MM.1S (cell line): ENCODE measurements at regions not wholly inside any gene's neighbourhood (a gene's known extent, or its start where the extent isn't known, plus 50 kb on each side); places are given as distances from the start of the nearest gene placed in this dataset.

Experiments used
- DNase-seq: peaks from one replicate; pipeline ENCODE4 v3.0.0-alpha.2; 2015
- H2AFZ ChIP-seq: fragments of 300-600 bp; sonication (generic); 2 replicates; pipeline ENCODE4 v1.6.0; 2016; ENCODE audit warnings: antibody characterized with exemption, low read length
- H3F3A ChIP-seq: fragments of 300-600 bp; sonication (generic); 2 replicates; pipeline ENCODE4 v1.6.1; 2016; ENCODE audit warnings: mild to moderate bottlenecking, antibody characterized with exemption, low read length, moderate library complexity, mixed read lengths; ENCODE audit not compliant: insufficient read depth
- H3K27ac ChIP-seq: fragments of 300-600 bp; sonication (generic); 2 replicates; pipeline ENCODE4 v1.5.1; 2016; ENCODE audit warnings: mild to moderate bottlenecking, low read length
- H3K27me3 ChIP-seq: fragments of 300-600 bp; sonication (generic); replicated peaks from 2 replicates; pipeline ENCODE4 v1.6.0; 2016; ENCODE audit warnings: low read length; ENCODE audit not compliant: insufficient read depth
- H3K36me3 ChIP-seq: fragments of 300-600 bp; sonication (generic); replicated peaks from 2 replicates; pipeline ENCODE4 v1.6.1; 2016; ENCODE audit warnings: mild to moderate bottlenecking, low read length, mixed read lengths; ENCODE audit not compliant: insufficient read depth
- H3K4me1 ChIP-seq: fragments of 300-600 bp; sonication (generic); 2 replicates; pipeline ENCODE4 v1.6.1; 2016; ENCODE audit warnings: low read length, mixed read lengths
- H3K4me2 ChIP-seq: fragments of 300-600 bp; sonication (generic); 2 replicates; pipeline ENCODE4 v1.6.0; 2016; ENCODE audit warnings: low read depth, low read length
- H3K4me3 ChIP-seq: fragments of 300-600 bp; sonication (generic); 2 replicates; pipeline ENCODE4 v1.5.1; 2016; ENCODE audit warnings: low read length, mixed read lengths
- H3K79me2 ChIP-seq: fragments of 300-600 bp; sonication (generic); 2 replicates; pipeline ENCODE4 v1.6.1; 2016; ENCODE audit warnings: mixed run types, low read length, mixed read lengths
- H3K9ac ChIP-seq: fragments of 300-600 bp; sonication (generic); 2 replicates; pipeline ENCODE4 v1.6.1; 2016; ENCODE audit warnings: low read length, mixed read lengths
- H3K9me2 ChIP-seq: fragments of 300-600 bp; sonication (generic); replicated peaks from 2 replicates; pipeline ENCODE4 v1.6.1; 2016; ENCODE audit warnings: mild to moderate bottlenecking, low read length, mixed read lengths; ENCODE audit not compliant: insufficient read depth
- H3K9me3 ChIP-seq: fragments of 300-600 bp; sonication (generic); replicated peaks from 2 replicates; pipeline ENCODE4 v1.6.1; 2016; ENCODE audit warnings: mild to moderate bottlenecking, low read length, mixed read lengths; ENCODE audit not compliant: insufficient read depth
- H4K20me1 ChIP-seq: fragments of 300-600 bp; sonication (generic); 2 replicates; pipeline ENCODE4 v1.6.1; 2016; ENCODE audit warnings: mild to moderate bottlenecking, low read length, moderate library complexity, mixed read lengths; ENCODE audit not compliant: insufficient read depth
- EZH2 ChIP-seq: fragments of 300-600 bp; sonication (generic); optimal IDR thresholded peaks from 2 replicates; pipeline ENCODE3; 2017; ENCODE audit warnings: low read depth, mild to moderate bottlenecking, antibody characterized with exemption, low read length, mixed read lengths
- EZH2phosphoT487 ChIP-seq: fragments of 300-600 bp; sonication (generic); IDR thresholded peaks from 2 replicates; pipeline ENCODE4 v1.6.1; 2018; ENCODE audit warnings: antibody characterized with exemption, low read length
- TF ChIP-seq, protein P1 (sequence below): fragments of 300-600 bp; sonication (generic); IDR thresholded peaks from 2 replicates; pipeline ENCODE4 v1.5.1; 2016; ENCODE audit warnings: antibody characterized with exemption, low read length, mixed read lengths

DNA sequence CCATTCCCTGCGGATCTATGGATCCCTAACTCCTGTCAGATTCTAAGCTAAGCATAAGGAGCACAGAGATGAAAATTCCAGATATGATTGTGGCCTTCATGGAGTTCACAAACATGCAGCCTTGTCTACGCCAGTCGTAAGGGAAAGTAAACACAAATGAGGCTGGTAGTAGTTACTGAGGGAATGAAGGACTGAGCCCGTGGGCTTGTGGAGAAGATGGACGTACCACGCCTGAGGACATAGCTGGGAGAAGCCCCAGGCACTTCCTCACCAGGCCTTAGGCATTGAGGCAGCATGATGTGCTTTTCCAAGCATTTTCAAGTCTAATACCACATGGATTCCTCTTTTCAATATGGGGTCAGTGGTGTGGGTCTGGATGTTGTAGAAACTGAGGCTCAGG lies 515.2 kb downstream of the BCL11B start:
- no peaks in the 10 kb centered on the region for H3K9me2 ChIP-seq
- H4K20me1 ChIP-seq, result no peaks in the 10 kb centered on the region
- H3K4me2 ChIP-seq, result no peak overlapping the region
- H3K79me2 ChIP-seq, result no peaks in the 10 kb centered on the region
- H3K4me3 ChIP-seq, result no peak overlapping the region
- no peaks in the 10 kb centered on the region for H3K36me3 ChIP-seq
- DNase-seq, result no peak
- H3K4me1 ChIP-seq, result no peaks in the 10 kb centered on the region
- no peak overlapping the region for H2AFZ ChIP-seq
- TF ChIP-seq EZH2, result no peak
- TF ChIP-seq EZH2phosphoT487, result no peak
- TF ChIP-seq, protein P1, sequence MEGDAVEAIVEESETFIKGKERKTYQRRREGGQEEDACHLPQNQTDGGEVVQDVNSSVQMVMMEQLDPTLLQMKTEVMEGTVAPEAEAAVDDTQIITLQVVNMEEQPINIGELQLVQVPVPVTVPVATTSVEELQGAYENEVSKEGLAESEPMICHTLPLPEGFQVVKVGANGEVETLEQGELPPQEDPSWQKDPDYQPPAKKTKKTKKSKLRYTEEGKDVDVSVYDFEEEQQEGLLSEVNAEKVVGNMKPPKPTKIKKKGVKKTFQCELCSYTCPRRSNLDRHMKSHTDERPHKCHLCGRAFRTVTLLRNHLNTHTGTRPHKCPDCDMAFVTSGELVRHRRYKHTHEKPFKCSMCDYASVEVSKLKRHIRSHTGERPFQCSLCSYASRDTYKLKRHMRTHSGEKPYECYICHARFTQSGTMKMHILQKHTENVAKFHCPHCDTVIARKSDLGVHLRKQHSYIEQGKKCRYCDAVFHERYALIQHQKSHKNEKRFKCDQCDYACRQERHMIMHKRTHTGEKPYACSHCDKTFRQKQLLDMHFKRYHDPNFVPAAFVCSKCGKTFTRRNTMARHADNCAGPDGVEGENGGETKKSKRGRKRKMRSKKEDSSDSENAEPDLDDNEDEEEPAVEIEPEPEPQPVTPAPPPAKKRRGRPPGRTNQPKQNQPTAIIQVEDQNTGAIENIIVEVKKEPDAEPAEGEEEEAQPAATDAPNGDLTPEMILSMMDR, result no peak
- no peaks in the 10 kb centered on the region for H3F3A ChIP-seq
- no peak overlapping the region for H3K27ac ChIP-seq
- no peaks in the 10 kb centered on the region for H3K9me3 ChIP-seq
- no peaks in the 10 kb centered on the region for H3K27me3 ChIP-seq
- H3K9ac ChIP-seq, result no peak overlapping the region

- Histone ChIP-seq H2AFZ (no peak overlapping the region), H3K79me2 (no peaks in the 10 kb centered on the region), H3K9me2 (no peaks in the 10 kb centered on the region), H3K9ac (no peak overlapping the region), H3K36me3 (no peaks in the 10 kb centered on the region), H3K9me3 (no peaks in the 10 kb centered on the region), H3K4me2 (no peak overlapping the region), H3K27me3 (no peaks in the 10 kb centered on the region), H3K4me3 (no peak overlapping the region), H3K27ac (no peak overlapping the region), H4K20me1 (no peaks in the 10 kb centered on the region), H3K4me1 (no peaks in the 10 kb centered on the region), H3F3A (no peaks in the 10 kb centered on the region)
- TF ChIP-seq EZH2, result no peak
- no peak for TF ChIP-seq EZH2phosphoT487
- TF ChIP-seq, protein P1, result no peak
- no peak for DNase-seq
These were observed 513.6 kb downstream of the BCL11B start for GRCh38 chr14:98758440-98758839.

- H3K9ac ChIP-seq, result no peak overlapping the region
- H3K4me1 ChIP-seq, result no peaks in the 10 kb centered on the region
- no peak overlapping the region for H3K4me2 ChIP-seq
- no peak overlapping the region for H2AFZ ChIP-seq
- H3F3A ChIP-seq, result no peaks in the 10 kb centered on the region
- TF ChIP-seq EZH2phosphoT487 (no peak), EZH2 (no peak)
- TF ChIP-seq, protein P1, result no peak
- no peaks in the 10 kb centered on the region for H4K20me1 ChIP-seq
- H3K79me2 ChIP-seq, result no peaks in the 10 kb centered on the region
- no peak for DNase-seq
- no peak overlapping the region for H3K4me3 ChIP-seq
- no peaks in the 10 kb centered on the region for H3K9me3 ChIP-seq
- H3K9me2 ChIP-seq, result no peaks in the 10 kb centered on the region
- no peaks in the 10 kb centered on the region for H3K27me3 ChIP-seq
- H3K27ac ChIP-seq, result no peak overlapping the region
- H3K36me3 ChIP-seq, result no peaks in the 10 kb centered on the region
These were observed 510.0 kb downstream of the BCL11B start for GRCh38 chr14:98761993-98762392.
